ENCODE measurements at regions not wholly inside any gene's neighbourhood (a gene's known extent, or its start where the extent isn't known, plus 50 kb on each side); places are given as distances from the start of the nearest gene placed in this dataset.
"Not testable (repeated sequence)": the region's sequence is repeated elsewhere in the genome, so short reads cannot be mapped to it uniquely, and the experiment has no call there.

- DNase-seq (ENCODE audit: low spot score): not testable (repeated sequence)
Observed at GRCh38 chr13:70511861-70512417, 403.7 kb upstream of the KLHL1 start.

- DNase-seq (ENCODE audit: low spot score): no peak
Observed at GRCh38 chr13:70505809-70506208, 397.6 kb upstream of the KLHL1 start.

- no peak for DNase-seq (ENCODE audit: low spot score)
Observed at GRCh38 chr13:70502944-70503343, 394.7 kb upstream of the KLHL1 start.

- DNase-seq (ENCODE audit: low spot score): no peak
Observed at GRCh38 chr13:70490320-70490935, 382.2 kb upstream of the KLHL1 start.

GRCh38 chr13:70484931-70485330 lies 376.7 kb upstream of the KLHL1 start:
- DNase-seq (ENCODE audit: low spot score): no peak

- DNase-seq (ENCODE audit: low spot score): no peak
Observed at GRCh38 chr13:70483599-70484276, 375.5 kb upstream of the KLHL1 start.

GRCh38 chr13:70473907-70474306 lies 365.7 kb upstream of the KLHL1 start:
- no peak for DNase-seq (ENCODE audit: low spot score)

- DNase-seq (ENCODE audit: low spot score): no peak
Observed at GRCh38 chr13:70469077-70469476, 360.8 kb upstream of the KLHL1 start.

- DNase-seq (ENCODE audit: low spot score): no peak
Observed at GRCh38 chr13:70457474-70457873, 349.2 kb upstream of the KLHL1 start.

- no peak for DNase-seq (ENCODE audit: low spot score)
Observed at GRCh38 chr13:70448820-70449219, 340.6 kb upstream of the KLHL1 start.

- no peak for DNase-seq (ENCODE audit: low spot score)
Observed at GRCh38 chr13:70432276-70432805, 324.1 kb upstream of the KLHL1 start.

- no peak for DNase-seq (ENCODE audit: low spot score)
Observed at GRCh38 chr13:70430256-70430655, 322.0 kb upstream of the KLHL1 start.

- no peak for DNase-seq (ENCODE audit: low spot score)
Observed at GRCh38 chr13:70424928-70425327, 316.7 kb upstream of the KLHL1 start.

GRCh38 chr13:70424428-70424827 lies 316.2 kb upstream of the KLHL1 start:
- no peak for DNase-seq (ENCODE audit: low spot score)

- no peak for DNase-seq (ENCODE audit: low spot score)
Observed at GRCh38 chr13:70415136-70415535, 306.9 kb upstream of the KLHL1 start.

- no peak for DNase-seq (ENCODE audit: low spot score)
Observed at GRCh38 chr13:70408865-70409264, 300.6 kb upstream of the KLHL1 start.

- no peak for DNase-seq (ENCODE audit: low spot score)
Observed at GRCh38 chr13:70407486-70407885, 299.2 kb upstream of the KLHL1 start.

- no peak for DNase-seq (ENCODE audit: low spot score)
Observed at GRCh38 chr13:70405266-70405665, 297.0 kb upstream of the KLHL1 start.

GRCh38 chr13:70394031-70394548 lies 285.8 kb upstream of the KLHL1 start:
- DNase-seq (ENCODE audit: low spot score): no peak

- no peak for DNase-seq (ENCODE audit: low spot score)
Observed at GRCh38 chr13:70391678-70392077, 283.4 kb upstream of the KLHL1 start.

- DNase-seq (ENCODE audit: low spot score): no peak
Observed at GRCh38 chr13:70390968-70391367, 282.7 kb upstream of the KLHL1 start.

- DNase-seq (ENCODE audit: low spot score): no peak
Observed at GRCh38 chr13:70390064-70390463, 281.8 kb upstream of the KLHL1 start.

GRCh38 chr13:70388935-70389334 lies 280.7 kb upstream of the KLHL1 start:
- no peak for DNase-seq (ENCODE audit: low spot score)
